Neural cell (in vitro differentiated cells): ENCODE measurements at regions not wholly inside any gene's neighbourhood (a gene's known extent, or its start where the extent isn't known, plus 50 kb on each side); places are given as distances from the start of the nearest gene placed in this dataset.

Experiments used
- CTCF ChIP-seq: fragments of 450-650 bp; IDR thresholded peaks from 2 replicates; pipeline ENCODE4 v1.5.1; 2014; ENCODE audit warnings: antibody characterized with exemption, mild to moderate bottlenecking, moderate library complexity; ENCODE audit not compliant: poor library complexity, severe bottlenecking
- EP300 ChIP-seq: fragments of 450-650 bp; conservative IDR thresholded peaks from 2 replicates; pipeline ENCODE4 v1.6.1; 2014; ENCODE audit warnings: antibody characterized with exemption, mild to moderate bottlenecking, moderate library complexity; ENCODE audit not compliant: poor library complexity, severe bottlenecking
- EZH2 ChIP-seq: fragments of 200-600, 300-800 bp; shearing (Covaris generic), sonication (generic); IDR thresholded peaks from 2 replicates; pipeline ENCODE4 v1.6.1; 2014; ENCODE audit warnings: antibody characterized with exemption, low read length, borderline replicate concordance, mild to moderate bottlenecking; ENCODE audit not compliant: insufficient read depth, poor library complexity, severe bottlenecking
- POLR2AphosphoS5 ChIP-seq: IDR thresholded peaks from 2 replicates; pipeline ENCODE4 v1.6.1; 2012
- RAD21 ChIP-seq: fragments of 450-650 bp; conservative IDR thresholded peaks from 2 replicates; pipeline ENCODE4 v1.6.1; 2014; ENCODE audit warnings: antibody characterized with exemption, mild to moderate bottlenecking, moderate library complexity
- REST ChIP-seq: IDR thresholded peaks from 2 replicates; pipeline ENCODE4 v1.6.1; 2012; ENCODE audit warnings: borderline replicate concordance
- SMC3 ChIP-seq: fragments of 450-650 bp; conservative IDR thresholded peaks from 2 replicates; pipeline ENCODE4 v1.6.1; 2014; ENCODE audit warnings: antibody characterized with exemption, mild to moderate bottlenecking, moderate library complexity; ENCODE audit not compliant: poor library complexity
- TAF1 ChIP-seq: IDR thresholded peaks from 2 replicates; pipeline ENCODE4 v1.6.1; 2012; ENCODE audit warnings: low read depth

DNA sequence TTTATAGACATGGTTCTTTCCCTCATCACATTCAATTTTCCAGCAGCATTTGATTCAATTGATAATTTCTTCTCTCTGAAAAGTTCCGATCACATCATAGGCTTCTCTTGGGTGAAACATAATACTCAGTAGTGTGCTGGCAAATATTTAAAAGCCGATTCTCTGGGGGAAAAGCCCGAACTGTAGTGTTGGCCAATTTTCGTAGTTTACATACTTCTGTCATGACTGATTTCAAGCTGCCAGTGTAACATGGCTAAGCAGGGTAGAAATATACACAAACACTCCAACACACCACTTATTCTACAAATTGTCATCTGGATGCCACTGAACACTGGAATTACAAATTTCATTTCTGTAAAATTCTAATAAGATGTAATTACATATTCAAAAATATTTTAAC is 56.1 kb upstream of the FREM2 start:
- TF ChIP-seq EZH2 (no peak), SMC3 (no peak), CTCF (no peak), POLR2AphosphoS5 (no peak), EP300 (no peak), RAD21 (no peak), TAF1 (no peak), REST (no peak)
